Natural killer cell (primary cell): ENCODE measurements at regions not wholly inside any gene's neighbourhood (a gene's known extent, or its start where the extent isn't known, plus 50 kb on each side); places are given as distances from the start of the nearest gene placed in this dataset.

Source experiments
- ATAC-seq, 3 donors: fragments of 150-1000 bp in 2 of 3; fragments of 200-7000 bp in 1 of 3; cut with Tn5 transposase; 1 replicate in 1 of 3; 2 replicates in 2 of 3; pipeline ENCODE4 v1.10.0; 2021; ENCODE audit warnings: mild to moderate bottlenecking in 2 of 3, moderate library complexity in 2 of 3
- DNase-seq, 2 donors: peaks; one replicate each; pipeline versions ENCODE4 v3.0.0 to v3.0.0-alpha.2; 2013 to 2021; ENCODE audit warnings: mixed read lengths in 1 of 2
- H3K27ac ChIP-seq: one replicate; pipeline ENCODE4 v1.5.1; 2013; ENCODE audit warnings: mild to moderate bottlenecking, low read length
- H3K27me3 ChIP-seq: one replicate; pipeline ENCODE4 v1.6.1; 2013; ENCODE audit warnings: low read length; ENCODE audit not compliant: control insufficient read depth, insufficient read depth
- H3K36me3 ChIP-seq: one replicate; pipeline ENCODE4 v1.6.1; 2013; ENCODE audit warnings: low read length; ENCODE audit not compliant: control insufficient read depth, insufficient read depth
- H3K4me1 ChIP-seq: one replicate; pipeline ENCODE4 v1.6.1; 2013; ENCODE audit warnings: low read length; ENCODE audit not compliant: control insufficient read depth, insufficient read depth
- H3K4me3 ChIP-seq: one replicate; pipeline ENCODE4 v1.5.1; 2013; ENCODE audit warnings: low read length
- H3K9me3 ChIP-seq: one replicate; pipeline ENCODE4 v1.6.1; 2013; ENCODE audit warnings: low read length; ENCODE audit not compliant: control insufficient read depth, insufficient read depth
- H3K27ac Mint-ChIP-seq, 2 donors: one replicate each; pipeline ENCODE4 v1.8.0; 2022; ENCODE audit warnings: mild to moderate bottlenecking in 2 of 2, mixed read lengths in 2 of 2, moderate library complexity in 1 of 2
- H3K27me3 Mint-ChIP-seq, 2 donors: one replicate each; pipeline ENCODE4 v1.8.0; 2022; ENCODE audit warnings: low read depth in 2 of 2, mixed read lengths in 2 of 2
- H3K36me3 Mint-ChIP-seq: one replicate; pipeline ENCODE4 v1.8.0; 2022; ENCODE audit warnings: mixed read lengths
- H3K4me1 Mint-ChIP-seq, 2 donors: one replicate each; pipeline ENCODE4 v1.8.0; 2022; ENCODE audit warnings: mixed read lengths in 2 of 2
- H3K4me3 Mint-ChIP-seq: one replicate; pipeline ENCODE4 v1.8.0; 2022; ENCODE audit warnings: mild to moderate bottlenecking, moderate library complexity, mixed read lengths
- H3K9me3 Mint-ChIP-seq, 2 donors: one replicate each; pipeline ENCODE4 v1.8.0; 2022; ENCODE audit warnings: mixed read lengths in 2 of 2
- CTCF ChIP-seq: fragments of 200-600 bp; IDR thresholded peaks from one replicate; pipeline ENCODE4 v1.8.0; 2022; ENCODE audit warnings: antibody characterized with exemption
- WGBS: methylation state at CpG from one replicate; pipeline ENCODE4 v1.1.7; 2013; ENCODE audit warnings: missing lambda C conversion rate; ENCODE audit not compliant: insufficient coverage; 5-methylcytosine and 5-hydroxymethylcytosine counted together
- intact Hi-C: fragments of 100-400 bp; cut with micrococcal nuclease; formaldehyde crosslinking; loops from one replicate; pipeline ENCODE4 v1.14.2; 2022

DNA sequence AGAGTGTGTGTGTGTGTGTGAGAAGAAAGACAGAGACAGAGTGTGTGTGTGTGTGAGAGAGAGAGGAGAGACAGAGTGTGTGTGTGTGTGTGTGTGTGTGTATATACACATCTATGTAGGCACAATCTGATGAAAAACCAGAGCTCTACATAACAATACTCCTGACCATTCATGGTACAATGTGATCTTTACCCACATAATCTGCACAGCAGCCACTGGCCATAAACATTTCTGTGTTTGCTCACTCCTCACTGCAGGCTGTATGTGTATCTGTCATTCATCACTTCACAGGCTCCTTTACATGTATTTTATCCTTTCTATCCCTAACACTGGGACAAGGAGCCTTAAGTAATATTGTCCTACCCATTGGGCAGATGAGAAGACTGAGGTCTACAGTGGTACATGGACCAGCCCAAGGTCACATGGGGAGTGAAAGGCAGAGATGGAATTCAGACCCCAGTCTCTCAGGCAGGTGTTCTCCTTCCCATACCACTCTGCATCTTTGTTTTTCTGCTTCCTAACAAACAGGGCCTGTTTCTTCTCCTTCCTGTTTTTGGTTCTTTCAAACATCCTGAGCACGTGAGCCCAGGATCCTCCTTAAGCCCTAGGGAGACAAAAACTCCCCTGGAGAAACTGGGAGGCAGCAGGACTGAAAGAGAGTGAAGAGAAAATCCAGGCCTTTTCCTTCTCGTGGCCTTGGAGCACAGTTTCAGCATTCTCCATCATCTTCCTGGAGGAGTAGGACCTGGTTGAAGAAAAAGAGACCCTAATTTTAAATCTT is 201.7 kb upstream of the MSX2 start:
- no peaks in the 10 kb centered on the region for H3K36me3 ChIP-seq
- no peaks in the 10 kb centered on the region for H3K4me1 Mint-ChIP-seq
- ATAC-seq: no peak
- H3K4me3 Mint-ChIP-seq: no peak overlapping the region
- H3K27me3 Mint-ChIP-seq: peaks cover 0 to 6% of the 10 kb centered on the region in 2 donors
- 64% methylated on average over 2 of the region's 2 CpGs for WGBS
- no peaks in the 10 kb centered on the region for H3K36me3 Mint-ChIP-seq
- TF ChIP-seq CTCF: no peak
- H3K27ac ChIP-seq: no peak overlapping the region
- DNase-seq: no peak
- intact Hi-C loops: no loop called here
- no peak overlapping the region for H3K4me3 ChIP-seq
- H3K27ac Mint-ChIP-seq: no peak overlapping the region
- no peaks in the 10 kb centered on the region for H3K4me1 ChIP-seq
- peaks cover 8 to 9% of the 10 kb centered on the region in 2 donors for H3K9me3 Mint-ChIP-seq
- no peaks in the 10 kb centered on the region for H3K9me3 ChIP-seq
- no peaks in the 10 kb centered on the region for H3K27me3 ChIP-seq

GRCh38 chr5:174523311-174524071 is 200.9 kb upstream of the MSX2 start:
- Histone ChIP-seq H3K4me3 (no peak overlapping the region), H3K36me3 (no peaks in the 10 kb centered on the region), H3K4me1 (no peaks in the 10 kb centered on the region), H3K9me3 (no peaks in the 10 kb centered on the region), H3K27me3 (no peaks in the 10 kb centered on the region), H3K27ac (no peak overlapping the region)
- DNase-seq (no peak), ATAC-seq (no peak)
- no peak overlapping the region for H3K27ac Mint-ChIP-seq
- H3K4me1 Mint-ChIP-seq: no peaks in the 10 kb centered on the region
- no peaks in the 10 kb centered on the region for H3K36me3 Mint-ChIP-seq
- intact Hi-C loops: no loop called here
- H3K4me3 Mint-ChIP-seq: no peak overlapping the region
- 79% methylated on average over 5 of the region's 6 CpGs for WGBS
- peaks cover 8 to 9% of the 10 kb centered on the region in 2 donors for H3K9me3 Mint-ChIP-seq
- no peak for TF ChIP-seq CTCF
- peaks cover 0 to 6% of the 10 kb centered on the region in 2 donors for H3K27me3 Mint-ChIP-seq

DNA sequence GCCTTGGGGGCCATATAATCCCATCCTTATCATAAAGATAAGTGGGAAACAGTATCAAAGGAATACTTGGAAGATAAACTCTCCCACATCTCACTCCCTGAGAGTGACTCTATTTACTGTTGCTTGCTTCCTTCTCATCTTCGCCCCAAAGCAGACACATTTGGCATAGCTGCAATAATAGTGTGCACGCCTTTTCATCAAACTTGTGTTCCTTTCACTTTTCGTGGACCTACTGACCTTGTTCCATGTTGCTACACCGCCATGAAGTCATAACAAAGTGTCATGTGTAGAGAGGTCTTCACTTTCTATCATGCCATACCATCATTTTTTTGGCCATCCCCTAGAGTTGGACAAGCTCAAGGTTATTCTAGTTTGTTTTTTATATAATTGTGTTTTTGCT is 200.0 kb upstream of the MSX2 start:
- Mint-ChIP-seq H3K27me3 (peaks cover 0 to 6% of the 10 kb centered on the region in 2 donors), H3K27ac (no peak overlapping the region), H3K4me1 (no peaks in the 10 kb centered on the region), H3K36me3 (no peaks in the 10 kb centered on the region), H3K4me3 (no peak overlapping the region), H3K9me3 (peaks cover 8 to 9% of the 10 kb centered on the region in 2 donors)
- DNase-seq (no peak), ATAC-seq (no peak)
- Histone ChIP-seq H3K27ac (no peak overlapping the region), H3K4me3 (no peak overlapping the region), H3K9me3 (no peaks in the 10 kb centered on the region), H3K27me3 (no peaks in the 10 kb centered on the region), H3K36me3 (no peaks in the 10 kb centered on the region), H3K4me1 (no peaks in the 10 kb centered on the region)
- TF ChIP-seq CTCF: no peak
- 85% methylated on average over 3 of the region's 4 CpGs for WGBS
- intact Hi-C loops: no loop called here
